B cell (primary cell): ENCODE measurements at regions not wholly inside any gene's neighbourhood (a gene's known extent, or its start where the extent isn't known, plus 50 kb on each side); places are given as distances from the start of the nearest gene placed in this dataset.

Source experiments
- ATAC-seq: fragments of 200-7000 bp; cut with Tn5 transposase; one replicate; pipeline ENCODE4 v1.10.0; 2021; ENCODE audit warnings: low read depth, mild to moderate bottlenecking, moderate number of reproducible peaks, moderate library complexity
- CTCF ChIA-PET: fragments of 350-600 bp; sonication (Branson Sonifier 250); formaldehyde crosslinking; loops from one replicate; lab custom pipeline; 2021; ENCODE audit warnings: antibody characterized with exemption, inconsistent platforms; lab: Charles Lee
- POLR2A ChIA-PET: fragments of 350-600 bp; sonication (Branson Sonifier 250); formaldehyde crosslinking; loops from one replicate; lab custom pipeline; 2021; ENCODE audit warnings: antibody characterized with exemption; lab: Charles Lee
- DNase-seq: peaks from one replicate; pipeline ENCODE4 v3.0.0; 2013
- H2AFZ ChIP-seq: 2 replicates; pipeline ENCODE4 v1.6.1; 2012; ENCODE audit warnings: mild to moderate bottlenecking, low read depth, low read length; ENCODE audit not compliant: insufficient read depth, poor library complexity, severe bottlenecking
- H3K27ac ChIP-seq, 2 donors: 1 replicate in 1 of 2; 2 replicates in 1 of 2; pipeline ENCODE4 v1.5.1; 2012 to 2013; ENCODE audit warnings: low read length in 2 of 2, mild to moderate bottlenecking in 2 of 2, moderate library complexity in 1 of 2
- H3K27me3 ChIP-seq, 4 experiments: fragments of 200-600 bp in 1 of 4; sonication (generic) in 1 of 4; replicated peaks in 1 of 4; 1 replicate in 2 of 4; 2 replicates in 2 of 4; pipeline versions ENCODE4 v1.6.1 to v1.7.0; 2013 to 2016; ENCODE audit warnings: low read length in 3 of 4, mild to moderate bottlenecking in 2 of 4, mixed read lengths in 1 of 4, moderate library complexity in 1 of 4; ENCODE audit not compliant: insufficient read depth in 4 of 4, control insufficient read depth in 3 of 4; ENCODE audit errors: control extremely low read depth in 1 of 4
- H3K36me3 ChIP-seq, 2 experiments: replicated peaks in 1 of 2; 1 replicate in 1 of 2; 2 replicates in 1 of 2; pipeline versions ENCODE4 v1.6.1 to v1.7.1; 2013; ENCODE audit warnings: low read length in 1 of 2; ENCODE audit not compliant: insufficient read depth in 2 of 2, control insufficient read depth in 1 of 2; ENCODE audit errors: control extremely low read depth in 1 of 2, extremely low read depth in 1 of 2
- H3K4me1 ChIP-seq, 2 donors: fragments of 200-600 bp in 1 of 2; sonication (generic) in 1 of 2; 1 replicate in 1 of 2; 2 replicates in 1 of 2; pipeline versions ENCODE4 v1.5.1 to v1.6.1; 2013 to 2017; ENCODE audit warnings: low read length in 2 of 2; ENCODE audit not compliant: control insufficient read depth in 2 of 2, insufficient read depth in 2 of 2
- H3K4me2 ChIP-seq: replicated peaks from 2 replicates; pipeline ENCODE3; 2012; ENCODE audit warnings: mild to moderate bottlenecking, low read depth, low read length; ENCODE audit not compliant: poor library complexity, severe bottlenecking
- H3K4me3 ChIP-seq, 5 experiments: fragments of 200-600 bp in 1 of 5; sonication (generic) in 1 of 5; 1 replicate in 3 of 5; 2 replicates in 2 of 5; pipeline versions ENCODE4 v1.5.1 to v1.7.0; 2011 to 2016; ENCODE audit warnings: low read length in 4 of 5, mild to moderate bottlenecking in 4 of 5, low read depth in 2 of 5, control low read depth in 1 of 5, moderate library complexity in 1 of 5; ENCODE audit not compliant: insufficient read depth in 1 of 5; ENCODE audit errors: control extremely low read depth in 1 of 5, extremely low read depth in 1 of 5
- H3K79me2 ChIP-seq: fragments of 200-600 bp; sonication (generic); one replicate; pipeline ENCODE4 v1.6.0; 2016; ENCODE audit warnings: low read length; ENCODE audit not compliant: control insufficient read depth, insufficient read depth
- H3K9ac ChIP-seq: fragments of 200-600 bp; sonication (generic); 2 replicates; pipeline ENCODE4 v1.6.1; 2017; ENCODE audit warnings: mild to moderate bottlenecking, low read length, moderate library complexity
- H3K9me3 ChIP-seq, 3 donors: one replicate each; pipeline versions ENCODE4 v1.6.1 to v1.7.1; 2013; ENCODE audit warnings: low read length in 2 of 3; ENCODE audit not compliant: control insufficient read depth in 2 of 3, insufficient read depth in 1 of 3; ENCODE audit errors: control extremely low read depth in 1 of 3
- H4K20me1 ChIP-seq: 2 replicates; pipeline ENCODE4 v1.6.0; 2012; ENCODE audit warnings: mild to moderate bottlenecking, low read length; ENCODE audit not compliant: insufficient read depth, control insufficient read depth, poor library complexity, severe bottlenecking
- H3K27ac Mint-ChIP-seq: one replicate; pipeline ENCODE4 v1.8.0; 2021; ENCODE audit warnings: mixed read lengths
- H3K27me3 Mint-ChIP-seq: one replicate; pipeline ENCODE4 v1.8.0; 2021; ENCODE audit warnings: mixed read lengths
- H3K4me1 Mint-ChIP-seq: one replicate; pipeline ENCODE4 v1.8.0; 2021; ENCODE audit warnings: mixed read lengths
- H3K4me3 Mint-ChIP-seq: one replicate; pipeline ENCODE4 v1.8.0; 2021; ENCODE audit warnings: mixed read lengths
- H3K9me3 Mint-ChIP-seq: one replicate; pipeline ENCODE4 v1.8.0; 2022; ENCODE audit warnings: mixed read lengths; ENCODE audit not compliant: insufficient read depth
- EZH2 ChIP-seq: IDR thresholded peaks from 2 replicates; pipeline ENCODE4 v1.6.1; 2012; ENCODE audit warnings: borderline replicate concordance, low read depth, mild to moderate bottlenecking, moderate library complexity, low read length; ENCODE audit not compliant: insufficient read depth, poor library complexity, severe bottlenecking
- WGBS: methylation state at CpG from one replicate; pipeline ENCODE4 v1.1.5; 2013; ENCODE audit warnings: missing lambda C conversion rate; ENCODE audit not compliant: insufficient coverage; 5-methylcytosine and 5-hydroxymethylcytosine counted together
- intact Hi-C: fragments of 100-400 bp; cut with micrococcal nuclease; formaldehyde crosslinking; loops from one replicate; pipeline ENCODE4 v1.10.0; 2022
- TF ChIP-seq, protein P1 (sequence below): fragments of 200-600 bp; IDR thresholded peaks from one replicate; pipeline ENCODE4 v1.8.0; 2022; ENCODE audit warnings: antibody characterized with exemption, mild to moderate bottlenecking

DNA sequence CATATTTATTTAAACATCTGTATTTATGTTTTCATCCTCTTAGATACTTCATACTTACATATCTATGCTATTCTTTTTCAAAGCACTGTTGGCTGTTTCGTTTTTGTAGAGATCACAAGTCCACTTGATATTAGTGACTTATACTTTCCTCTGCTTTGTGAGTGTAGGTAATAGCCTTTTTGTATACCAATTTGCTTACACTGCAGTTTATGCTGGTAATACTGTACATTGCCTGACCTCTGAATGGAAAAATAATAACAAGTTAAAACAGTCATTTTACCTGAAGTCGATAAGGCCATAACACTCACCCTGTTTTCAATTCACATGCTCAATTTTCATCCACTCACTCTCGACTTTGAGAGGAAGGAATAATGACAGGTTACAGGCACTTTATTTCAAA, 89.9 kb upstream of the NANOGP8 start:
- Histone ChIP-seq H3K36me3 (no peaks in the 10 kb centered on the region), H2AFZ (no peak overlapping the region), H3K79me2 (no peaks in the 10 kb centered on the region), H3K27me3 (no peaks in the 10 kb centered on the region), H3K9me3 (no peaks in the 10 kb centered on the region), H3K4me3 (no peak overlapping the region), H4K20me1 (no peaks in the 10 kb centered on the region), H3K4me1 (no peaks in the 10 kb centered on the region), H3K9ac (no peak overlapping the region), H3K4me2 (no peak overlapping the region), H3K27ac (no peak overlapping the region)
- H3K4me1 Mint-ChIP-seq, result no peaks in the 10 kb centered on the region
- H3K27me3 Mint-ChIP-seq, result peaks cover 3% of the 10 kb centered on the region
- DNase-seq (no peak), ATAC-seq (no peak)
- ChIA-PET CTCF (no interaction called here), POLR2A (no interaction called here)
- no peak for TF ChIP-seq EZH2
- TF ChIP-seq, protein P1, sequence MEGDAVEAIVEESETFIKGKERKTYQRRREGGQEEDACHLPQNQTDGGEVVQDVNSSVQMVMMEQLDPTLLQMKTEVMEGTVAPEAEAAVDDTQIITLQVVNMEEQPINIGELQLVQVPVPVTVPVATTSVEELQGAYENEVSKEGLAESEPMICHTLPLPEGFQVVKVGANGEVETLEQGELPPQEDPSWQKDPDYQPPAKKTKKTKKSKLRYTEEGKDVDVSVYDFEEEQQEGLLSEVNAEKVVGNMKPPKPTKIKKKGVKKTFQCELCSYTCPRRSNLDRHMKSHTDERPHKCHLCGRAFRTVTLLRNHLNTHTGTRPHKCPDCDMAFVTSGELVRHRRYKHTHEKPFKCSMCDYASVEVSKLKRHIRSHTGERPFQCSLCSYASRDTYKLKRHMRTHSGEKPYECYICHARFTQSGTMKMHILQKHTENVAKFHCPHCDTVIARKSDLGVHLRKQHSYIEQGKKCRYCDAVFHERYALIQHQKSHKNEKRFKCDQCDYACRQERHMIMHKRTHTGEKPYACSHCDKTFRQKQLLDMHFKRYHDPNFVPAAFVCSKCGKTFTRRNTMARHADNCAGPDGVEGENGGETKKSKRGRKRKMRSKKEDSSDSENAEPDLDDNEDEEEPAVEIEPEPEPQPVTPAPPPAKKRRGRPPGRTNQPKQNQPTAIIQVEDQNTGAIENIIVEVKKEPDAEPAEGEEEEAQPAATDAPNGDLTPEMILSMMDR, result no peak
- no peak overlapping the region for H3K27ac Mint-ChIP-seq
- intact Hi-C loops, result no loop called here
- 57% methylated on average over 1 of the region's 3 CpGs for WGBS
- H3K4me3 Mint-ChIP-seq, result no peak overlapping the region
- no peaks in the 10 kb centered on the region for H3K9me3 Mint-ChIP-seq

DNA sequence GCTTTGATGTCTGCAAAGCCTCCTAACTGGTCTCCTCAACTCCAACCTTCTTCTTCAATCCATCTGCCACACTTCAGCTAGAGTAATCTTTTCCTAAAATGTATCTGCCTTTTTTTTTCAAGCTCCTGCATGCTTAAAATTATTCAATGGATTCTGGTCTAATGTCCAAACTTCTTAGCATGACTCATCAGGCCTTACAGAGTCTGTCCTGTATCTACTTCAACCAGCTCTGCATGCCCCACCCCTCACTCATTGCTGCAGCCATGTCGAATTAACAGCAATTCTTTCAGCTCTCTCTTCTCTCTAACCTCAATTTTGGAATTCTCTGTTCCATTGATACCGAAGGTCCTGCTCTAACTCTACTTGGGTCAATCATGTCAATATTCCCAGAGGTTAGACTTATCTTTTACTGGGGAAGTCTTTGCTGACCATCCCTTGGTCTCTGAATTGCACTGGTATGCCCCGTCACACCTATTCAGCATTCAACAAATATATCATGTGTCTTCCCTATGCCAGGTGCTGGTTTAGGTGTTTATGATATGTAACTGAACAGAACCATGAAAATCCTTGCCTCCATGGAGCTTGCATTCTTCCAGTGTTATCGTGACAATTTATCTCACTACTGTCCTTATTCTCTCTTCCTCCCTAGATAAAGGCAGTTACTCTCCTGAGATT, 88.5 kb upstream of the NANOGP8 start:
- no peak for TF ChIP-seq EZH2
- ATAC-seq (no peak), DNase-seq (no peak)
- no peaks in the 10 kb centered on the region for H3K9me3 ChIP-seq
- H3K79me2 ChIP-seq, result no peaks in the 10 kb centered on the region
- H3K27me3 ChIP-seq, result no peaks in the 10 kb centered on the region
- H3K4me1 ChIP-seq, result no peaks in the 10 kb centered on the region
- Mint-ChIP-seq H3K4me1 (no peaks in the 10 kb centered on the region), H3K9me3 (no peaks in the 10 kb centered on the region), H3K4me3 (no peak overlapping the region), H3K27ac (no peak overlapping the region), H3K27me3 (peaks cover 3% of the 10 kb centered on the region)
- no peak overlapping the region for H2AFZ ChIP-seq
- POLR2A ChIA-PET, result no interaction called here
- intact Hi-C loops, result no loop called here
- H3K4me2 ChIP-seq, result no peak overlapping the region
- H3K36me3 ChIP-seq, result no peaks in the 10 kb centered on the region
- no peaks in the 10 kb centered on the region for H4K20me1 ChIP-seq
- no peak overlapping the region for H3K9ac ChIP-seq
- CTCF ChIA-PET, result no interaction called here
- H3K27ac ChIP-seq, result no peak overlapping the region
- 100% methylated on average over 1 of the region's 4 CpGs for WGBS
- no peak overlapping the region for H3K4me3 ChIP-seq
